Kasumi-1 (cell line): ENCODE measurements at regions not wholly inside any gene's neighbourhood (a gene's known extent, or its start where the extent isn't known, plus 50 kb on each side); places are given as distances from the start of the nearest gene placed in this dataset.
"Not testable (repeated sequence)": the region's sequence is repeated elsewhere in the genome, so short reads cannot be mapped to it uniquely, and the experiment has no call there.

Source experiments
- DNase-seq, 2 experiments: peaks; one replicate each; lab custom pipeline; 2025; lab: John Stamatoyannopoulos, UW

DNA sequence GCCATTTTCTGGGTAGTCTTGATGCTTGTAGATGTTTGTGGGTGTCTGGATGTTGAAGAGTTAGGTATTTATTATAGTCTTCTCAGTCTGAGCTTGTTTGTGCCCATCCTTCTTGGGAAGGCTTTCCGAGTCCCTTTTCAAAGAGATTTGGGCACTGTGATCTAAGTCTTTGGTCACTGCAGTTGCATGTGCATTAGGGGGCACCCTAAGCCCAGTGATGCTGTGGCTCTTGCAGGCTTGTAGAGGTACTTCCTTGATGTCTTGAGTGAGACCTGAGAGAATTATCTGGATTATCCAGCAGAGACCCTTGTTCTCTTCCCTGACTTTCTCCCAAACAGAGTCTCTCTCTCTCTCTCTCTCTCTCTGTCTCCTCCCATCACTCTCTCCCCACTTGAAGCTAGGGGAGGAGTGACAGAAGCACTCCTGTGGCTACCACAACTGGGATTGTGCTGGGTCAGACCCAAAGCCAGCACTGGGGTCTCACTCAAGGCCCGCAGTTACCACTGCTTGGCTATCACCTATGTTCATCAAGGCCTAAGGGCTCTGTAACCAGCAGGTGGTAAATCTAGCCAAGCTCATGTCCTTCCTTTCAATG is 68.5 kb downstream of the TMCO5A start:
- DNase-seq: peak; percentile 18 to 21

DNA sequence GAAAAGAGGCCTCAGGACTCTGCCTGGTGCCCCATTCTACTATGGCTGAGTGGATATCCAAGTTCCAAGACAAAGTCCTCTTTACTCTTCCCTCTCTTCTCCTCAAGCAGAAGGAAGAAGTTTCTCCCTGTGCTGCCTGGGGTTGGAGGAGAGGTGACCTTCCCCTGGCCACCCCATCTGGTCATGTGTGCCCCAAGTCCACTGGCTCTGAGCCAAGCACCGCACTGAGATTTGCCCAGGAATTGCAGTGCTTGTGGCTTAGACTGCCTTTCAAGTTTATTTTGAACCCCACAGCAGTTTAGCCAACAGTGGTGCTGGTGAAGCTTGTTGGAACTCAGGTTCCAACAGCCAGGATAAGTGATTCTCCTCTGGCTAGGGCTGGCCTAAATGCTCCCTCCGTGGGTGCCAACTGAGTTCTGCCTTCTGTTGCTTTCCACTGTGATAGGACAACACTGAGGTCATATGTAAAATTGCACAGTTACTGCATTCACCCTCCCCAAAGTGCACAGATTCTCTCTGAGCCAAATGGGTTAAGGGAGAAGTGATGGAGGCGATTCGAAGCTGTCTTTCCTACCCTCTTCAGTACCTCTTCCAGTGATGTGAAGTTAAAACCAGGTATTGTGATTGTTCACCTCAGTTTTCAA is 69.9 kb downstream of the TMCO5A start:
- no peak for DNase-seq

DNA sequence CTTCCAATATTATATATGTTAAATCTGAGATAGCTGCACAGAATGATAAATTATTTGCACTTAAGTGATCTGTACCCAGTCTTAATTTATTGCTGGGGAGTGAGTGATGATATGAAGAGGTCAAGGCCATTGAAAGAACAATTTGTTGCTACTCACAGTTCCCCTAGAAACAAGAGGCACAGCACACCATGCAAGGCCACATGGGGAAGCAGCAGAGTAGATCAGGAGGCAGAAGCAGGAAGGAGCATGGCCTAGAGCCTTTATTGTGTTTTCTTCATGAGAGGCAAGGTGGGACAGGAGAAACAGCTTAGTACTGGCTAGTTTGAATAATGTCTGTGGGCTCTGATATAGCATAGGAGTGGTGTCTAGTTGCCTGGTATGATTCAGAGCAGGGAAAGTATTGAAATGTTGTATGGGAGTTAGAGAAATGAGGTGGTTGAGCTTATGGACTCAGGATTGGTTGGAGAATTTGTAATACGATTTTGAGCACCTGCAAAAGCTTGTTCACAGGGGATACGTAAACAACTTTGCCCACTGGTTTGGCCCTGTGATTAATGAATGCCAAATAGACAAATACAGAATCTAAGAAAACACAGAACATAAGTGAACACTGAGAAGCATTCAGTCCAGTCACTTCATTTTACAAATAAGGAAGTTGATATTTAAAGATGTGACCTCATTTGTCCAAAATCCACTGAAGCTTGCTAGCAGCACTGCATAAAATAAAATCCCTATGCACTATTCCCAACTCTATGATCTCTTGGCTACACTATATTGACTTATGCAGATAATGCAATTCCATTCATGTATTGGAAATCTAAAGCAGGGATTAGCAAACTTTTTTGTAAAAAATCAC is 71.7 kb downstream of the TMCO5A start:
- DNase-seq: peak in 1 of 2 experiments; percentile 8

DNA sequence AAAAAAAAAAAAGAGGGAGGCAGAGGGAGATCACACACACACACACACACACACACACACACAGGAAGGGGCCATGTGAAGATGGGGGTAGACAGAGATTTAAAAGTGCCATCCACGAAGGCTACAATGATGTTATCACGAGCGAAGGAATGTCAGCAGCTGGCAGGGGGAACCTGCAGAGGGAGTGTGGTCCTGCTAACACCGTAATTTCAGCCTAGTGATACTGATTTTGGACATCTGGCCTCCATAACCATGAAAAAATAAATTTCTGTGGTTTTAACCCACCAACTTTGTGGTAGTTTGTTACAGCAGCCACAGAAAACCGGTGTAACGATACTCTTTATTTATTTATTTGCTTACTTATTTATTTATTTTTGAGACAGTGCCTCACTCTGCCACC is 76.0 kb downstream of the TMCO5A start:
- DNase-seq: no peak

DNA sequence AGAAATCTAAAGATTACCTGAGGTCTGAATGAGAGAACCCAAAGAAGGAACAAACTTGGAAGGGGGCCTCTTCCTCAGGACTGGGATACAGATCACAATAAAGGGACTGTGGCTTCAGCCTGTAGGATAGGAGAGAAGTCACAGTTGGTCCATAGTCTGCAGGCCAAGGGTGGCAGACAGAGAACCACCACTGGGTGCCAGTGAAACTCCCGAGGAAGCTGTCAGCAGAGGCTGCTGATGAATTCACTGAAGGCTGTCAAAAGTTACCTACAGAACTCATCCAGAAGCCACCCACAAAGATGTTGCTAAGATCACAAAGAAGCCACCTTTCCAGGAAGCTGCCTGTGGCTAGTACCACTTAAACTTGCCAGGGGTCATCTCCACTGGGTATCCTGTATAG is 78.5 kb downstream of the TMCO5A start:
- no peak for DNase-seq

DNA sequence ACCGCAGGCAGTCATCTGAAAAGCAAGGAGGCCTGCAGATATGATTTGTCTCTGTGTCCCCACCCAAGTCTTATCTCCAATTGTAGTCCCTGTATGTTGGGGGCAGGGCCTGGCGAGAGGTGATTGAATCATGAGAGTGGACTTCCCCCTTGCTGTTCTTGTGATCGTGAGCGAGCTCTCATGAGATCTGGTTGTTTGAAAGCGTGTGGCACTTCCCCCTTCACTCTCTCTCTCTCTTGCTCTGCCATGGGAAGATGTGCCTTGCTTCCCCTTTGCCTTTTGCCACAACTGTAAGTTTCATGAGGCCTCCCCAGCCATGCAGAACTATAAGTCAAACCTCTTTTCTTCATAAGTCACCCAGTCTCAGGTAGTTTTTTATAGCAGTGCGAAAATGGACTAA is 83.3 kb downstream of the TMCO5A start:
- DNase-seq: no peak

DNA sequence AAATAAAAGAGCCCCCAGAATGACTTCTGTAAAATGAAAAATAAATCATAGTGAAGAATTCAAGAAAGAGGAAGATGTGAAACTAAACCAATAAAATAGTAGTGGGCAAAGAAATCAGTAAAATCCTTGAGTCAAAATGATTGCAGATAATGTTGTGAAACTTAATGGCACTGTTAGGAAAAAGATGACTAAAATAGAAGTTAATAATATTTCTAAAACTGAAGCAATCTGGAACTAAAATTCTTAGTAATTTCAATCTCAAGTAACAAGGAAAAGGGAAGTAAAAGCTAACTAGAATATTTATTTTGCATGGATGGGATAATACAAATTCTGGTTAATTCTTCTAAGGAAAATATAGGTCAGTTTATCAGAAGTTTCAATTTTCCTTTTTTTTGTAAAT is 84.6 kb downstream of the TMCO5A start:
- DNase-seq: no peak

DNA sequence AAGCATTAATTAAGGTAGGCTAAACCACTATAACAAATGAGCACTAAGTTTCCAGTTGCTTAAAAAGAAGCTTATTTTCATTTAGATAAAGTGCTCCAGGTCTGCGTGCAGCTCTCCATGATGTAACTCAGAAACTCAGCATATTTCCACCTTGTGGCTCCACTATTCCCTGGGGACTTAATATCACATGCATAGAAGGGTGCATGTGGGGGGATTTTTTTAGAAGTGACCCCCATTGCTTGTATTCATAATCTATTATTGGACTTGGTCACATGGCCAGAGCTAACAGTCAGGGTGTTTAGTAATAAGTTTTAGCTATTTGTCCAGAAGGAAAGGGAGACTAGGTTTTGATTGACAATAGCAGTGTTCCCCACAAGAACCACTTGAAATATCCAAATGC is 86.8 kb downstream of the TMCO5A start:
- no peak for DNase-seq

DNA sequence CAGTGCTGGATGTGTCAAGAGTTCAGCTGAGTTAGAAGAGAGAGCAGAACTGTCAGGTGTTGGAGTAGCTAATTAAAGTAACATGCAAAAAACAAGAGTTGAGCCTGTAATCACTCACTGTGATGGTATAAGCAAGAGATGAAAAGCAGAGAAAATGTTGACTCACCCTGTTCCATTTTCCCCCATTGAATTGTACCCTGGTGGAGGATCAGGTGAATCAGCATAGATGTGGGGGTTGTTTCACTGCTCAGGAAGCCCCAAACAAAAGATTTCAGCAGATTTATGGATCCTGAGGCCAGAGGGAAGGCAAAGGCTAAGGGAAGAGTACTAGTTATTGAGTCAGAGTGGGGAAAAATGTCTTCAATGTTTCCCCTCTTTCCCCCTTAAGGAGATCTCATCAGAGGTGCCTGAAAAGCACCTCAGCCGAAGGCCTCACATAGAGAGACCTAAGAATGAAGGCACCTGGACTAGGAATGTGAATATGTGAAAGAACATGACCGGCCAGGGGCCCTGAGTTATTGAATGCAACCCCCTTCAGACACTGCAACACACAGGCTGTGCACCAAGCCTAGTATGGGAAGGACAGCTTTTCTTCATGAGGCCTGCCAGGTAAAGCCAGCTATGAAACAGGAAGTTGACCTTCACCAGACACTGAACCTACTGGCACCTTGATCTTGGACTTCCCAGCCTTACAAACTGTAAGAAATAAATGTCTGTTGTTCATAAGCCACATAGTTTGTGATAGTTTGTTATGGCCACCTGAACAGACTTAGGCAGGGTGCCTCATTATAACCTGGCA is 90.1 kb downstream of the TMCO5A start:
- DNase-seq: no peak

DNA sequence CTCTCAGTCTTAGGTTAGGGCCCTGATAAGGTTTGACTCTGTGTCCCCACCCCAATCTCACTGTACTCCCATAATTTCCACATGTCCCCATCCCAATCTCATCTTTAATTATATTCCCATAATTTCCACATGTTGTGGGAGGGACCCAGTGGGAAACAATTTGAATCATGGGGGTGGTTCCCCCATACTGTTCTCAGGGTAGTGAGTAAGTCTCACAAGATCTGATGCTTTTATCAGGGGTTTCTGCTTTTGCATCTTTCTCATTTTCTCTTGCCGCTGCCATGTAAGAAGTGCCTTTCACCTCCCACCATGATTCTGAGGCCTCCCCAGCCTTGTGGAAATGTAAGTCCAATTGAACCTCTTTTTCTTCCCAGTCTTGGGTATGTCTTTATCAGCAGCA is 91.2 kb downstream of the TMCO5A start:
- DNase-seq: not testable (repeated sequence)

DNA sequence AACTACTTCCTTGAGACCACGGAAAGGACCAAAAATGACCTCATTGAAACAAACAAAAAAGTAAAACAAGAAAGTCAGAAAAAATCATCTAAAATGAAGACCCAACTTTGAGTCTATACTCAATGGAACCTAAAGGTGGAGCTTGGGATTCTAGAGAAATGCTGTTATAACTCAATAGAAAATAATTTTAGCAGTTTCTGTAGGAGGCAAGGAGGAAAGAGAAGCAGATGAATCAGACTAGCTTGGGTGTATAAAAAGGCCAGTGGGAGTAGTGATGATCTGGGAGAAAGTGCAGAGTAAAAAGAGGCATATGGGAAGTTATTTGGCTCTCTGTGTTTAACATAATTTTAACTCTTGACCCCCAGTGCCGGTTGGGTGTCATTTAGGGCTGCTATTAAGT is 94.4 kb downstream of the TMCO5A start:
- no peak for DNase-seq

DNA sequence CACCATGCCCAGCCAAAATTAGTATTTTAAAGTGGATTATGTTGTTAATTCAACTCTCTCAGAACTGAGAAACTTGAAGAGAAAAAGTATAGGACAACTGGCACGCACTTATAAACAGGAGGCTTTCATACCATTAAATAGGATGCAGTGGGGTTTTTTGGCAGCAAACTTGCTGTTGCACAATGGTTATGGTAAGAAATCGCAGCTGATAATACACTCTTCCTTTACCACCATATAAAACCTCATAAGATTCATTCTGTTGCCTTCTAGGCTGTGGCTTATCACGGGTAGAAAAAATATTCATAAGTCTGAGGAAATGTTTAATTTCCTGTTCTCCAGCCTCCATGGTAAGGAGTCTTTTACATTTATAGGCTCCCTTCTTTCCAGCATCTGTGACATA is 95.3 kb downstream of the TMCO5A start:
- no peak for DNase-seq

DNA sequence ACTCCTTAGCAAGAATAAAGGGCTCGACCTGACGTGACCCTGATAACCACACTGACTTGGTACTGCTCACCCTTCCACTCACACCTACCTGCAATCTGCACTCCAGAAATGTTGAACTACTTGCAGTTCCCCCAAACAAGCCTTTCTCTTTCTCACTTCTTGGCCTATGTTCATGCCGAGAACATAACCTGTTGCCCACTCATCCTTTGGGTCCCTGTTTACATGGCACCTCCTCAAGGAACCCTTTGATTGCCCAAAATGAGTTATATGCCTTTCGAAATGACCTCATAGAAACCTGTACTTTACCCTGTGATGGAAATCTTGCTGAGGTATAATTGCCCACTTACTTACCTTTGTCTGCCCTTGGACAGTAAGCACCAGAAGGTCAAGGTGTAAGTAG is 96.2 kb downstream of the TMCO5A start:
- no peak for DNase-seq

DNA sequence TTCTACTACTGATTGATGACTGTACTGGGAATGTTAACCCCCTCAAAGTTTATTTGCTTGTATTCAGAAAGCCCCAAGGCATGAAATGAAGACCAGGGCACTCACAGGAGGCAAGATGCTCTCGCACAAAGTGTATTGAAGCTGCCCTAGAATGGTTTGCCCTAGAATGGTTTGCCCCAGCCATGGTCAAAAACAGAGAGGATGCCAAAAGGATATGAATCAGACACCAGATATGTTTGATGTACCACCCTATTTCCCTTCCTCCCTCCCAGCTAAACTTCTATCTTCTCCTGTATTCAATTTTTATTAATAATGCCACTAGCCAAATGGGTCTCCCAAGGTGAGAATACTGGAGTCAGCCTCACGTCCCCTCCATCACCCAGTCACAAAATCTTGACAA is 101.3 kb downstream of the TMCO5A start:
- DNase-seq: no peak

DNA sequence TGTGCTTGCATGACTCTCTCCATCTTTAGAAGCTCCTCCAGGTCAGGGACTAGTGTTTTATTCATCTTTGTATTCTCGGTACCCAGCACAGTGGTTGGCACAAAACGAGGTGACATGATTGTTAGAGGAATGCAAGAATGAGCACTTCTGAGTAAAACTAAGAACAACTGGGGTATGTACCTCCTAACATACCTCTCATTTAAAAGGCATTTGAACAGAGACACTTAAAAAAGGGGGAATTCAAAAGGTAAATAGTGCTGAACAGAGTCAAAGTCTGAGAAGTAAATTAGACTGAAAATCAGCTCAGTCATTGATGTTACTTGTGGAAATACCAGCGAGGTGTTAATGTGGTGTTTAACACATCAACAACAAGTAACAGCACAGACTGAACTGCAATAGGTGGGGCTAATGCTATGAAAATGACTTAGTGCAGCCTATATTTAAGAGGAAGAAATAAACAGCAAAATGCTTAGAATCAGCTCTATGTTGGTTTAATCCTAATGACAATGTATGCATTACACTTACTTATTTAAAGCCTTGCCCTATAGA is 102.4 kb downstream of the TMCO5A start:
- DNase-seq: no peak

DNA sequence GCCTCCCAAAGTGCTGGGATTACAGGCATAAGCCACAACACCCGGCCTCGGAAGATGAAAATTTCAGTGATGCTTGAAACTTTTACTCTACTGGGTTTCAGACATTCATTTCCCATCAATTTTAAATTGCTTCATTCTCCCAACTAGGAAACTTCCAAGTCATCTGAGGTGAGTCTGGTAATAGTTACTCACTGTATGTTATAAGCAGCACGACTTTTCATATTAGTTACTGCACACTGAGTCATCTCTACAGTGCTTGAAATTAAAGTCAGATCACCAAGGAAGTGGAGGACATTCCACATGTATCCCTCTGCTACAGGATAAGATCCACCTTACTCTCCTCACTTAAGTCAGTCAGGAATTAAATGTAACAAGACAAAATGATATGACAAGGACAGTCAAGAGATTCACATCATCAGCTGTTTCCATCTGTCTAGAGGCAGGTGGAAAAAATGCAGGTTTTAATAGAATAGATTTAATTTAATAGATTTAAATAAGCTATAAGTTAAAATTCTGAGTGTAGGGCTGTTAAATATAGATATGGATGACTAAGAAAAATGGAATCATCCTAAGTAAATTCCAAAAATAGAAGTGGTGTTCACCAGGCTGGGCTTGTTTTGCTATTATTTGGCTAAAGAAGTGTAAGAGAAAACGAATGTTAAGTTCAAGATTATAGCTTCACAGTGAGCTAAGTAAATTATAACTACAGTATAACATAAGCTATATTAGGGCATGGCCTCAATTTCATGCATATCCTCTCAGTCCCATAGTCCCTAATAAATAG is 104.4 kb downstream of the TMCO5A start:
- no peak for DNase-seq

DNA sequence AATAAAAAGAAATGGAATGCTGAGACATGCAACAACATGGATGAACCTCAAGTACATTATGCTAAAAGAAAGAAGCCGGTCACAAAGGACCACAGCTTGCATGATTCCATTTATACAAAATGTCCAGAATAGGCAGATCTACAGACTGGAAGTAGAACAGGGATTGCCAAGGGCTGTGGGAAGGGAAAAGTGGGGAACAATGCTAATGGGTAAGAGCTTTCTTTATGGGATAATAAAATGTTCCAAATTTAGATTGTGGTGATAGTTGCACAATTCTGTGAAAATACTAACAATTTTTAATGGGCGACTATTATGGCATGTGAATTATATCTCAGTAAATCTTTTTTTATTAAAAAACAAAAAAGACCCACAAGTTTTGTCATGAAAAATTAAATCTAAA is 106.2 kb downstream of the TMCO5A start:
- no peak for DNase-seq

DNA sequence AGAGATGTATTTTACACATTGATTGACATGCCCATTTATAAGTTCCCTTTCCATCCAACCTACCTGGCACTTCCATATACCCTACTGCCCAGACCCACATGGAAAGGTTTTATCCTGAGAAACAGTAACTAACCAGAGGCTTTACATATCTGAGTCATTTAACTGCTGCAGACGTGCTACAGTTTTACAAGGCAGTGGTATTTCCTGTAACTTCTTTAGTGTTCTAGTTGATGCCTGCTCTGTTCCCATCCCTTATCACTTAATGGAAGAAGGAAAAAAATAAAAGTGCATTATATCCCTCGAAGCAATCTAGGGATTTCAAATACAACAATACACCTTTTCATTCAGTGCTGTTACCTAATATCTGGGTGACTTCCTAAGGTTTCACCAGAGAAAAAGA is 107.1 kb downstream of the TMCO5A start:
- no peak for DNase-seq

DNA sequence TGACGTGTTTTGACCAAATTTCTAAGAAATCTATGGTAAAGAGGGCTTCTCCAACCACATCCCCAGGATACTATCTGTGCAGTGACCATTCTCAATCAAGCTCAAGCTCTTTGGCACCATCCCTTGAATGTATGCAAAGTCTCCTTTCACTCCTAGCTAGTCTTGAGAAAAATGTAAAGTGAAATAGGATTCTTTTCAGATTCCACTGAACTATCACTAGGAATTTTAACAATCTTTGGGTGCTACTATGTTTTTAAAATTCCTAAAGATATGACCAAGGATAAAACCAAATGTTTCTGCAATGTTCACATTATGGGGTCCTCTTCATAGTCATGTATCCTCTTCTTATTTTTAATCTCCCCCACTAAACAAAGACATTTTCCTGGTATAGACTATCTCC is 107.8 kb downstream of the TMCO5A start:
- no peak for DNase-seq

DNA sequence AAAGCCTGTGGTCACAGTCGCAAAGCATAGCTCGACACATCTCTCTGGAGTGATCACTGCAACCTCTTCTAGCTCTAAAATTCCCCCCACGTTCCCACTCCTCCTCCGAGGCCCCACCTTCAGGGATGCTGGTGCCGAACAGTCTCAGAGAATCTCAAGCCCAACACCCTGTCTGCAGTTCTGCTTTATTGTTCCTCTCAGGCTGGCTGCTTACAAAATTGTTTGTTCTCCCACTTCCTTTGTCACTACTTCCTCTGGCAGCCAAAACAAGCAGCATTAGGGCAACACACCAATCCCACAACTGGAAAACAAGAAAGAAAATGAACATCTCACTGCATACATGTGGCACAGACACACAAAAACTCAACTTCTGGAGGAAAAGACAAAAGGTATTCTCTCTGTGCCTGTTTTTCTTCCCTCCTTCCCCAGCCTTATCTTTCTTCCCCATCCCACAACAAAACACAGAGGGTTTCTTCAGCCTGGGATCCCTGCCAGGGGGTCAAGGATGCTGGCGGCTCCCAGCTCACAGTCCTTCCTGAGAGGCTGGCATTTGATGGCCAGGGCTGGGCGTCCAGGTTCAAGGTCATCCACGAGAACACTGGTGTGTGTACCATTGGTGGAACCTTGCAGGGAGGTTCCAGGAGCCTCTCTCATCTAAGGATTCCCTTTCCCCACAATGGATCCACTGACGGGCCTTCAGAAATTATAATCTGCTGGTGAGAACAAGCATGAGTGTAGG is 108.4 kb downstream of the TMCO5A start:
- no peak for DNase-seq
